PC-9 (cell line): ENCODE measurements at regions not wholly inside any gene's neighbourhood (a gene's known extent, or its start where the extent isn't known, plus 50 kb on each side); places are given as distances from the start of the nearest gene placed in this dataset.

Experiments used
- EZH2 ChIP-seq: fragments of 200-600 bp; sonication (generic); IDR thresholded peaks from 2 replicates; pipeline ENCODE4 v1.8.0; 2017; ENCODE audit warnings: antibody characterized with exemption, low read depth
- TF ChIP-seq, protein P1 (sequence below): fragments of 200-600 bp; sonication (generic); conservative IDR thresholded peaks from 2 replicates; pipeline ENCODE4 v1.6.1; 2017; ENCODE audit warnings: mixed run types, antibody characterized with exemption, mild to moderate bottlenecking, moderate library complexity

DNA sequence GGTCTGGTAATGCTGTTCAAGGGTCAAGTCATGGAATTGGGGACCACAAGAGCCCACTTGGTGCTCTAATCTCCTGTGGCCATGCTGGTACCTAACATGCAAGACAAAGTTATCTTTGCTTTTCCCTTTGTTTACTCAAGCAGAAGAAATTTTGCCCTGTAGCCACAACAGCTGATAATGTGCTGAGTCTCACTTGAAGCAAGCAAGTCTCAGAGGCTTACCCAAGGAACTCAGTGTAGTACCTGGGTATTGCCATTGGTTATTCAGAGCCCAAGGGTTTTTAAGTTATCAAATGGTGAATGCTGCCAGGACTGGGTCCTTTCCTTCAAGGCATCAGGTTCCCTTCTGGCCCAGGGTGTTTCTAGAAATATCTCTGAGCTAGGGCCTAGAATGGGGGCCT is 198.9 kb upstream of the RNPC3 start:
- TF ChIP-seq, protein P1, sequence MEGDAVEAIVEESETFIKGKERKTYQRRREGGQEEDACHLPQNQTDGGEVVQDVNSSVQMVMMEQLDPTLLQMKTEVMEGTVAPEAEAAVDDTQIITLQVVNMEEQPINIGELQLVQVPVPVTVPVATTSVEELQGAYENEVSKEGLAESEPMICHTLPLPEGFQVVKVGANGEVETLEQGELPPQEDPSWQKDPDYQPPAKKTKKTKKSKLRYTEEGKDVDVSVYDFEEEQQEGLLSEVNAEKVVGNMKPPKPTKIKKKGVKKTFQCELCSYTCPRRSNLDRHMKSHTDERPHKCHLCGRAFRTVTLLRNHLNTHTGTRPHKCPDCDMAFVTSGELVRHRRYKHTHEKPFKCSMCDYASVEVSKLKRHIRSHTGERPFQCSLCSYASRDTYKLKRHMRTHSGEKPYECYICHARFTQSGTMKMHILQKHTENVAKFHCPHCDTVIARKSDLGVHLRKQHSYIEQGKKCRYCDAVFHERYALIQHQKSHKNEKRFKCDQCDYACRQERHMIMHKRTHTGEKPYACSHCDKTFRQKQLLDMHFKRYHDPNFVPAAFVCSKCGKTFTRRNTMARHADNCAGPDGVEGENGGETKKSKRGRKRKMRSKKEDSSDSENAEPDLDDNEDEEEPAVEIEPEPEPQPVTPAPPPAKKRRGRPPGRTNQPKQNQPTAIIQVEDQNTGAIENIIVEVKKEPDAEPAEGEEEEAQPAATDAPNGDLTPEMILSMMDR: no peak
- no peak for TF ChIP-seq EZH2
